ENCODE measurements at regions not wholly inside any gene's neighbourhood (a gene's known extent, or its start where the extent isn't known, plus 50 kb on each side); places are given as distances from the start of the nearest gene placed in this dataset.

- TF ChIP-seq, protein P1, sequence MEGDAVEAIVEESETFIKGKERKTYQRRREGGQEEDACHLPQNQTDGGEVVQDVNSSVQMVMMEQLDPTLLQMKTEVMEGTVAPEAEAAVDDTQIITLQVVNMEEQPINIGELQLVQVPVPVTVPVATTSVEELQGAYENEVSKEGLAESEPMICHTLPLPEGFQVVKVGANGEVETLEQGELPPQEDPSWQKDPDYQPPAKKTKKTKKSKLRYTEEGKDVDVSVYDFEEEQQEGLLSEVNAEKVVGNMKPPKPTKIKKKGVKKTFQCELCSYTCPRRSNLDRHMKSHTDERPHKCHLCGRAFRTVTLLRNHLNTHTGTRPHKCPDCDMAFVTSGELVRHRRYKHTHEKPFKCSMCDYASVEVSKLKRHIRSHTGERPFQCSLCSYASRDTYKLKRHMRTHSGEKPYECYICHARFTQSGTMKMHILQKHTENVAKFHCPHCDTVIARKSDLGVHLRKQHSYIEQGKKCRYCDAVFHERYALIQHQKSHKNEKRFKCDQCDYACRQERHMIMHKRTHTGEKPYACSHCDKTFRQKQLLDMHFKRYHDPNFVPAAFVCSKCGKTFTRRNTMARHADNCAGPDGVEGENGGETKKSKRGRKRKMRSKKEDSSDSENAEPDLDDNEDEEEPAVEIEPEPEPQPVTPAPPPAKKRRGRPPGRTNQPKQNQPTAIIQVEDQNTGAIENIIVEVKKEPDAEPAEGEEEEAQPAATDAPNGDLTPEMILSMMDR (IDR thresholded peaks at IDR 0.05; ENCODE audit: insufficient read depth, low read length), result no peak
- TF ChIP-seq, protein P2, sequence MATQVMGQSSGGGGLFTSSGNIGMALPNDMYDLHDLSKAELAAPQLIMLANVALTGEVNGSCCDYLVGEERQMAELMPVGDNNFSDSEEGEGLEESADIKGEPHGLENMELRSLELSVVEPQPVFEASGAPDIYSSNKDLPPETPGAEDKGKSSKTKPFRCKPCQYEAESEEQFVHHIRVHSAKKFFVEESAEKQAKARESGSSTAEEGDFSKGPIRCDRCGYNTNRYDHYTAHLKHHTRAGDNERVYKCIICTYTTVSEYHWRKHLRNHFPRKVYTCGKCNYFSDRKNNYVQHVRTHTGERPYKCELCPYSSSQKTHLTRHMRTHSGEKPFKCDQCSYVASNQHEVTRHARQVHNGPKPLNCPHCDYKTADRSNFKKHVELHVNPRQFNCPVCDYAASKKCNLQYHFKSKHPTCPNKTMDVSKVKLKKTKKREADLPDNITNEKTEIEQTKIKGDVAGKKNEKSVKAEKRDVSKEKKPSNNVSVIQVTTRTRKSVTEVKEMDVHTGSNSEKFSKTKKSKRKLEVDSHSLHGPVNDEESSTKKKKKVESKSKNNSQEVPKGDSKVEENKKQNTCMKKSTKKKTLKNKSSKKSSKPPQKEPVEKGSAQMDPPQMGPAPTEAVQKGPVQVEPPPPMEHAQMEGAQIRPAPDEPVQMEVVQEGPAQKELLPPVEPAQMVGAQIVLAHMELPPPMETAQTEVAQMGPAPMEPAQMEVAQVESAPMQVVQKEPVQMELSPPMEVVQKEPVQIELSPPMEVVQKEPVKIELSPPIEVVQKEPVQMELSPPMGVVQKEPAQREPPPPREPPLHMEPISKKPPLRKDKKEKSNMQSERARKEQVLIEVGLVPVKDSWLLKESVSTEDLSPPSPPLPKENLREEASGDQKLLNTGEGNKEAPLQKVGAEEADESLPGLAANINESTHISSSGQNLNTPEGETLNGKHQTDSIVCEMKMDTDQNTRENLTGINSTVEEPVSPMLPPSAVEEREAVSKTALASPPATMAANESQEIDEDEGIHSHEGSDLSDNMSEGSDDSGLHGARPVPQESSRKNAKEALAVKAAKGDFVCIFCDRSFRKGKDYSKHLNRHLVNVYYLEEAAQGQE (IDR thresholded peaks at IDR 0.05; ENCODE audit: insufficient replicate concordance, low read depth), result no peak
- TF ChIP-seq SPI1 (IDR thresholded peaks at IDR 0.05; ENCODE audit: borderline replicate concordance, low read depth) (no peak), POLR2AphosphoS5 (IDR thresholded peaks at IDR 0.05; ENCODE audit: low read depth) (no peak)
These were observed 383.7 kb downstream of the CD83 start for GRCh38 chr6:14501240-14501639.

Measured in HL-60 (cell line).